Body of pancreas (tissue), 4 donors: ENCODE measurements at regions not wholly inside any gene's neighbourhood (a gene's known extent, or its start where the extent isn't known, plus 50 kb on each side); places are given as distances from the start of the nearest gene placed in this dataset.

Experiments used
- CTCF ChIP-seq, 7 experiments: fragments of 450-650 bp in 4 of 7; fragments of 200-600 bp in 3 of 7; sonication (generic) in 3 of 7; IDR thresholded peaks; one replicate each; pipeline ENCODE4 v1.5.1; 2016 to 2019; ENCODE audit warnings: antibody characterized with exemption in 7 of 7
- POLR2A ChIP-seq, 3 donors: fragments of 450-650 bp; IDR thresholded peaks; one replicate each; pipeline ENCODE4 v1.6.1; 2016; ENCODE audit warnings: antibody characterized with exemption in 3 of 3, mild to moderate bottlenecking in 2 of 3

GRCh38 chr1:229046251-229046853 is 224.6 kb upstream of the RAB4A start:
- TF ChIP-seq CTCF (IDR thresholded peaks at IDR 0.05) (no peak), POLR2A (IDR thresholded peaks at IDR 0.05) (no peak)
